ENCODE measurements at regions not wholly inside any gene's neighbourhood (a gene's known extent, or its start where the extent isn't known, plus 50 kb on each side); places are given as distances from the start of the nearest gene placed in this dataset.

DNA sequence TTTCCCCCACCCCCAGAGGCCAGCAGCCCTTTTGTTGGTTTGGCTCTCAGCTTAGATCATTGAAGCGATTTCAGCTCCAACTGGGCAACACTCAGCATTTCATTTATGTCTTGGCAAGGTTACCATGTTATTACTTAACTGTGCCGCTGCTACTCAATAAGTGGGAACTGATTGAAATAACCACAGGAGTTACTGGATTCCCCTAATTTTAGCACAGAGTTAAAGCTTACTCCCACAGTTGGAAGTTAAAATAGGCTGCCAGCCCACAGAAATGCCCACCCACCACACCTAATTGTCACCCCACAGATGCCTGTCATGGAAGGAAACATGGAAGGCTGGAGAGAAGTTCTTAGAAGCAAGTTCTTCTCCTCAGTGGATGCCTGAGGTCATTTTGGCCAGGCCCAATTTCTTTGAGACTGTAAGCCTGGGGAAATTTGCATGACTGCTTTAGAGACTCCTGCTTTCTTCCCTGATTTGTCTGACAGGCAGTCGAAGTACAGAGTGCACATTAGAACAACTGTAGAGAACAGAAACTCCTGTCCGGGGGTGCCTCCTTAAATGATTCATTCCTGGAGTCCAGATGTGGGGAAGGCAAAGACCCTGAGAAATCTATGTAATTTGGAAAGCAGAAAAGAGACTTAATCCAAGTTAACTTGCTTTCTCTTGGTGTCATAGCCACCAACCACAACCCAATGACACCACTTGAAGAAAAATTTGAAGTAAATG, 370.0 kb downstream of the ZSWIM6 start:
- ATAC-seq (ENCODE audit: low FRiP score) (no peak), DNase-seq (ENCODE audit: low spot score) (no peak)
- TF ChIP-seq, protein P1, sequence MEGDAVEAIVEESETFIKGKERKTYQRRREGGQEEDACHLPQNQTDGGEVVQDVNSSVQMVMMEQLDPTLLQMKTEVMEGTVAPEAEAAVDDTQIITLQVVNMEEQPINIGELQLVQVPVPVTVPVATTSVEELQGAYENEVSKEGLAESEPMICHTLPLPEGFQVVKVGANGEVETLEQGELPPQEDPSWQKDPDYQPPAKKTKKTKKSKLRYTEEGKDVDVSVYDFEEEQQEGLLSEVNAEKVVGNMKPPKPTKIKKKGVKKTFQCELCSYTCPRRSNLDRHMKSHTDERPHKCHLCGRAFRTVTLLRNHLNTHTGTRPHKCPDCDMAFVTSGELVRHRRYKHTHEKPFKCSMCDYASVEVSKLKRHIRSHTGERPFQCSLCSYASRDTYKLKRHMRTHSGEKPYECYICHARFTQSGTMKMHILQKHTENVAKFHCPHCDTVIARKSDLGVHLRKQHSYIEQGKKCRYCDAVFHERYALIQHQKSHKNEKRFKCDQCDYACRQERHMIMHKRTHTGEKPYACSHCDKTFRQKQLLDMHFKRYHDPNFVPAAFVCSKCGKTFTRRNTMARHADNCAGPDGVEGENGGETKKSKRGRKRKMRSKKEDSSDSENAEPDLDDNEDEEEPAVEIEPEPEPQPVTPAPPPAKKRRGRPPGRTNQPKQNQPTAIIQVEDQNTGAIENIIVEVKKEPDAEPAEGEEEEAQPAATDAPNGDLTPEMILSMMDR (IDR thresholded peaks at IDR 0.05), result no peak

DNA sequence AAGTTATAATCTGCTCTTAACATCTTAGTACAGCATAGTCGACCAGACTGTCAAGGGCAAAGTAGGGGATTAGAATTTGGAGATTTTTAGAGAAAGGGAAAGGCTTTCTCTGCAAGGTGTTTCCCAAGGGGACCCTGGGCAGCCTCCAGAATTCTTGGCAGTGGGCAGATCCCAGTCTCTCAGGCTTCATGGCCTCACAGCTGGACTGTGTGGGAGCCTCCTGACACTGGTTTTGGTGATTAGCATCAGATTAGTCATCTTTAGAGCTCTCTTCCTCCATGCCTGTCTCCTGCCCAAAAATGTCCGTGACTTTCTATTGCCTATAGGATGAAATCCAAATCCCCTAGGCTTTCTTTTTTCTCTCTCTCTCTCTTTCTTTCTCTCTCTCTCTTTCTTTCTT, 370.7 kb downstream of the ZSWIM6 start:
- ATAC-seq (ENCODE audit: low FRiP score) (no peak), DNase-seq (ENCODE audit: low spot score) (no peak)
- TF ChIP-seq, protein P1 (IDR thresholded peaks at IDR 0.05), result no peak

DNA sequence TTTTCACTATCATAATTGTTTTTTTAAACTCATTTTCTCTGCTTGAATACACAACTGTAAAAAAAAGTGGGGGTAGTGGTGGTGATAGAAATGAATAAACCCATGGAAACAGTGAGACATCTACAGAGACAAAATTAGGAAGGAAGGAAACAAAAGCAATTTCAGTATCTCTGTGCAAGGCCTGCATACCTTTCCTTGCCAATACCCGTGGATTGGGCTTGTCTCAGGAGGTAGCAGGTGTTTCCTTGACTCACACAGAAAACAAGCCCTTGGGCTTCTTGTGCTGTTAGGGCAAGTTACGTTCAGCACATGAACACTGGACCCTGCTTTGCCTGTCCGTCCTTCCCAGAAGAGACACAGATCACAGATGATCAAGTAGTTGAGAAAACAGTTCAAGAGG, 372.2 kb downstream of the ZSWIM6 start:
- TF ChIP-seq, protein P1 (IDR thresholded peaks at IDR 0.05), result no peak
- ATAC-seq (ENCODE audit: low FRiP score) (no peak), DNase-seq (ENCODE audit: low spot score) (no peak)

DNA sequence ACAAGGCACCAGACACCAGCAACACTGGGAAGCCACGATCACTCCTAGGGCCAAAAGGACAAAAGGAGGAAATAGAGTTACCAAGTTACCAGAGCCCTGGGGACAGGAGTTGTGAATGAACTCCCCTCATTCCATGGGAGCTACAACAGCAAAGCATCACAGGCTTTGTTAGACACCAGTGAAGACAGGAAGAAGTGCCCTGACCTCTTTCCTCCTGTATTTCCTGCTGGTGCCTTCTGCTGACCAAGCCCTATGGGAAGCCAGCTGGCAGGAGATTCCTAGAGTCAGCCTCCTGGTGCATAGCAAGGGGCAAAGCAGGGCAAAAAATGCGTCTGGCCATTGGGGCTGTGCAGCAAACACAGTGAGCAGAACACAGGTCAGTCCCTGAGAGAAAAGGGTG, 374.7 kb downstream of the ZSWIM6 start:
- TF ChIP-seq, protein P1 (IDR thresholded peaks at IDR 0.05), result no peak
- DNase-seq (ENCODE audit: low spot score) (no peak), ATAC-seq (ENCODE audit: low FRiP score) (peak; percentile 19)

DNA sequence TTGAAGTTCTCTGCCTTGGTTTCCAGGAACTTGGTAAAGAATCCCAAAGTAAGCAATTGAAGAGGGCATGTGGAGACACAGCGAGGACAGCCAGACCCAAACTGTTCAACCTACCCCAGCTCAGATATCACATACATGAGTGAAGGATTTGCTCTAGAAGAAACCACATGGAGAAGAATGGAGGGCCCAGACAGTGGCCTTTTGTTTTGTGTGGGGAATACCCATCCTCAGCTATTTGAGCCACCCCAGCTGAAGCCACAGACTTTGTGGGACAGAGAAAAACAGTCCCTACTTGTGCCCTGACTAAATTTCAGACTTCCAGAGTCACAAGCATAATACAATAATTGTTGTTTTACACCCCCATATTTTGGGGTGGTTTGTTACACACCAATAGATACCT, 387.1 kb downstream of the ZSWIM6 start:
- DNase-seq (ENCODE audit: low spot score) (no peak), ATAC-seq (ENCODE audit: low FRiP score) (no peak)
- TF ChIP-seq, protein P1 (IDR thresholded peaks at IDR 0.05), result no peak

DNA sequence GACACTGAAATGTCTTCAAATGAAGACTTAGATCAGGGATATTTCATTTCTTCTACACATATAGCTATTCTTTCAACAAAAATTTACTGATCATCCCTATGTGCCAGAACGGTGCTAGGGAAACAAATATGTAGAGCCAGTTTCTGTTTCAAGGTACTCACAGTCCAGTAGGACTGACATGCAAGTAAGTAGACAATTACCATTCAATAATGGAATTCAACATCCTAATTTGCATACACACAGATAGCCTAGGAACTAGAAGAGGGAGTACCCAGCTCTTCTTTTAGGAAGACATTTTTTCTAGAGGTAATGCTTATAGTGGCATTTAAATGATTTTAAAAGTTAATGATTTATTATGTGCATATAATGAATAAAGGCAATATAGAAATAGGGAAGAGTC, 388.8 kb downstream of the ZSWIM6 start:
- TF ChIP-seq, protein P1 (IDR thresholded peaks at IDR 0.05), result no peak
- no peak for ATAC-seq (ENCODE audit: low FRiP score)
- DNase-seq (ENCODE audit: low spot score), result no peak

DNA sequence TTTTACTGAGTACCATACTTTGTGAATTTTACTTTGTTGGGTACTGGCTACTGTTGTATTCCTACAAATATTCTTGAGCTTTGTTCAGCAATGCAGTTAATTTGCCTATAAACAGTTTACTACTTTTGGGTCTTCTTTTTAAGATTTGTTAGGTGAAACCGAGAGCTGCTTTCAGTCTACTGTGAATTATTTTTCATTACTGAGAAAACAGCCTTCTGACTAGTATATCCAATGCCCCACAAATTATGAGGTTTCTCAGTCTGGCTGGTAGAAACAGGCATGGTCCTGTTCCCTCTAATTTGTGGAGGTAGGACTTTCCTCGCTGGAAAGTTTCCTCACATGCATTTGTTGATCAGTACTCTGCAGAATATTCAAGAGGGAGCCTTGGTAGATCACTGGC, 392.0 kb downstream of the ZSWIM6 start:
- TF ChIP-seq, protein P1 (IDR thresholded peaks at IDR 0.05), result no peak
- DNase-seq (ENCODE audit: low spot score) (no peak), ATAC-seq (ENCODE audit: low FRiP score) (no peak)
